ENCODE measurements at regions not wholly inside any gene's neighbourhood (a gene's known extent, or its start where the extent isn't known, plus 50 kb on each side); places are given as distances from the start of the nearest gene placed in this dataset.

DNA sequence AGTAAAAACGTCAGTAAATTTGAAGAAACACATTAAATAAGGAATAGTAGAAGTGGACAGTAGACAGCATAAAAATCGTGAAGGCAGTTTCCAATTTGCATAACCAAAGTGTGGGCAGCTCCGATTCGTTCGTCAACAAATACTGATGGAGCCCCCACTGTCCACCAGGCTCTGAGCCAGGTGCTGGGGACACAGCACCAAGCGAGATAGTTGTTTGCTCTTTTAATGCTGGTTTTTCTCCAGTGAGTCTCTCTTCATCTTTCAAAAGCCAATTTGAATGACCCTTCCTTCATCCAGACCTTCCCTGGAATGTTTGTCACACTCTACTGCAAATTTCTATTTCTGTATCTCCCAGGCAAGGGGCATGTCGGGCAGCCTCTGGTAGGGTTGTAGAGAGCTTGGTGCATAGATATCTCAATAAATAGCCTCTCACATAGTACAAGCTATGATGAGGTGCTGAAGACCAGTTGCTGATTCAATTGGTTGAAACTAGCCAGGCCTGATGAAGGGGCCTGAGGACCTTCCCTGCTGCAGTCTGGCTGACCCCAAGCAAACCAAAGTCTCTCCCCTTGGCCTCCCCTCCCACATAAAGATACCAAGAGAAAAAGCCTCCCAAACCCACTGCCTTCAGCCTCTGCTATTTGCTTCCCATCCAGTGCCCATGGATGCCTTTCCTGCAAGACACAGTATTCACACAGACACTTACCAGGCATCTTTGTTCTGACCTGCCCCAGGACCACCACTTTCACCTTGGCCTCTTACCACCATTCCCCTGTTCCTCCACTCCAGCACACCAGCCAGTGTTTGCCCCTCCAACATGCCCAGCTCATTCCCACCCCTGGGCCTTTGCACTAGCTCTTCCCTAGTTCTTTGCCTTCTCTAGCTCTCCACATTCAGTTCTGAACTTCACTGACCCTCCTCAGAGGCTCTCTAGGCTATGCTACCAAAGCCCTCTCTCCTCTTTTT, 125.2 kb downstream of the CEBPB start:
- no peak for DNase-seq

DNA sequence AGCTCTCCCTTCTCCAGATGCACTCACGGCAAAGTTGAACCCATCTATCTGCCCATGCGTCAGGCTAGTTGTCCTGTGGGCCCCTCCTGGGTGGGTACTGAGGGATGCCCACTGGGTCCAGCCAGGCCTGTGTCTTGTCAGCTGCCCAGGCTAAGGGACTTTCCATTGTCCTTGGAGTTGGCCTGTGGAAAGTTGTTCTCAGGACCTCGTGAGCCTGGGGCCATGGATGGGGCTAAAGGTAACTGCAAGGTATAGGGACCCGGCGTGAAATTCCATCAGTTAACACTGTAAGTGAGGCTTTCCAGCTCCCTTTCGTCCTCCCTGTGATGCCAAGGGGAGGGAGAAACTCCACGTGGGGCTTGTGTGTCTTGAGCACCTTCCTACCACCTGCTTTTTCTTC, 126.5 kb downstream of the CEBPB start:
- no peak for DNase-seq

DNA sequence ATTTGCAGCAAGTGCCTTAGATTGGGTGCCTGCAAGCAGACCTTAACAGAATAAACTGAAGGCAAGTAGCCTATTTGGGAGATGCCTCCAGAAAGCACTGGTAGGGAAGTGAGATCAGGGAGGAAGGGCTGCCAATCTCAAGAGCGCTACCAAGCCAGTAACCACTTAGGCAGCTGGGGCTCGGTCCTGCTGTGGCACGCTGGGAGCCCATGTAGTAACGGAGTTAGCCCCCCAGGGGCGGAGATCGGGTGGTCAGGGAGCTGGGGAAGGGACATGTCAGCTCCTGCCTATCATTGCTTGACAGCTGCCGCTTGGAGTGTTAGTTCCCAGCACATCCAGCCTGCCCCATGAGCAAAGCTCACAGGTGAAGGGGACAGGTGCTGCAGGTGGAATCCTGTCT, 127.0 kb downstream of the CEBPB start:
- DNase-seq, result no peak

DNA sequence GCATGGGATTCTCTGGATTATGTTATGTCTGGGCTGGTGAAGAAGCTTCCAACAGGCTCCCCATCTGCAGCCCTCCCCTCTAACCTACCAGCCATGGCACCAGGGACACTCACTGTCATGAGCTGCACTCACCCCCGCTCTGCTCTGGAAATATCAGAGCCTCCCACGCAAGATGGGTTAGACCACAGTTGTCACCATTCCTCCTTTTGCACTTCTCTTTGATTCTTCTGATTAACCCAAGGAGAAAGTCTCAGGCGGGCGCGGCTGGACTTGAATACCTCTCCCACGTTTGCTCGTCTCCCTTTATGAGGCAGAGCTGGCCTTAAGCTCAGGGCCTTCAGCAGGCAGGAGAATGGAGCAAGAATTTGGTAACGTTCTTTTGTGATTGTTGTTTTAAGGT, 128.1 kb downstream of the CEBPB start:
- no peak for DNase-seq

DNA sequence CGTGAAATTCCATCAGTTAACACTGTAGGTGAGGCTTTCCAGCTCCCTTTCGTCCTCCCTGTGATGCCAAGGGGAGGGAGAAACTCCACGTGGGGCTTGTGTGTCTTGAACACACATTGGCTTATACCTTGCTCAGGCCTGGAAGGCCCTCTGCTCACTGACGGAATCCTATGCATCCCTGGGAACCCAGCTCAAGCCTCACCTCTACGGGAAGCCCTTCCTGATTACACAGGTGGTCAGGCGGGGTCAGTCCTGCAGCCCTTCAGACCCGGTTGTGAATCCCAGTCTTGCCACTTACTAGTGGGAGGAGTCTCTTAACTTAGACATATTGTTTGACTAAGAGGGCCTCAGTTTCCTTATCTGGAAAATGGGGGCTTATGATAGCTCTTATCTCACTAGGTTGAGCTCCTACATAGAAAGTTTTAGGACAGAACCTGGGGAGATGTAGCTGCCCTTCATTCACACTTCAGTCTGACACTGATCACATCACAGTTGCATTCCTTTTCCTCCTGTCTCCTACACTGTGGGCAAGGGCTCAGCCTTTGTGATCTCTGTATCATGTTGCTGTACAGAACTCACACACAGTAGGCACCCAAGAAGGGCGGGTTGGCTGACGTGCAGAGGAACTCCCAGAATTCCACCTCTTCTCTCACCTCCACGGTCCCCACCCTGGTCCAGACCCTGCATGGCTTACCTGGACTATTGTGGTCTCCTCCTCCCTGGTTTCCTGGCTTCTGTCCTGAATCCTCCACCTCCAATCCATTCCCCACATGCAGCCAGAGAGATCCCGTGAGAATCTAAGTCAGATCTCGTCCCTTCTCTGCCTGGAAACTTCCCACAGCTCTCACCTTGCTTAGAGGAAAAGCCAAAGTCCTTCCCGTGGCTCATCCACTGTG, 129.6 kb downstream of the CEBPB start:
- DNase-seq, result no peak

- no peak for DNase-seq
Observed at GRCh38 chr20:50320901-50321796, 130.5 kb downstream of the CEBPB start.

- DNase-seq, result no peak
Observed at GRCh38 chr20:50321797-50322480, 131.3 kb downstream of the CEBPB start.

DNA sequence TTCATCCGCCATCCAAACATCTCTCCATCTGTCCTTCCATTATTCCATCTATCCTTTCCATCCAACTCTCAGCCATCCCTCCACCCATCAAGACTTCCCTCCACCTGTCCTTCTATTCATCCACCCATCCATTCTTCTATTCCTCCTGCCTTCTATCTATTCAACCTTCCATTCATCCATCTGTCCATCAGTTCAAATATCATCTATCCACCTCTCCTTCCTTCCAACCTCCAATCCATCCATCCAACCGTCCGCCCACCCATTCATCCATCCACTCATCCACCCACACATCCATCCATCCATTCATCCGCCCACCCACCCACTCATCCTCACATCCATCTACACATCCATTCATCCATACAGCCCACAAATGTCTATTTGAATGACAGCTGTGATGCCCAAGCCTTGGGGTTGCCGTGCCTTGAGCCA, 132.1 kb downstream of the CEBPB start:
- DNase-seq, result no peak

GRCh38 chr20:50323209-50323608, 132.6 kb downstream of the CEBPB start:
- no peak for DNase-seq

GRCh38 chr20:50323777-50324775, 133.4 kb downstream of the CEBPB start:
- DNase-seq, result no peak

GRCh38 chr20:50325215-50325614, 134.6 kb downstream of the CEBPB start:
- DNase-seq, result no peak

DNA sequence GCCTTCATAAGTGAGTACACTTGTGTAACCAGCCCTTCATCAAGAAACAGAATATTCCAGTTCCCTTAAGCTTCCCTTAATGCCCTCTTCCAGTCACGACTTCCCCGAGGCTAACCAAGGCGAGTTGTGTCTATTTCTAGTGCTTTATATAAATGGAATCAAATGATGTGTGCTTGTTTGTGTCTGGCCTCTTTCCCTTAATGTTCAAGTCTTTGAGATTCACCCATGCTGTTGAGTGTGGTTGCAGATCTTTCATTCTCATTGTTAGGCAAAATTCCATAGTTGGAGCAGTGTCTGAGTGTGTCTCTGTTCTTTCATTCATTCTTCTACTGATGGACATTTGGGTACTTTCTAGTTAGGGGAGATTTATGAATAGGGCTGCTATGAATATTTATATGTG, 135.0 kb downstream of the CEBPB start:
- DNase-seq, result no peak

GRCh38 chr20:50327666-50328065, 137.0 kb downstream of the CEBPB start:
- no peak for DNase-seq

DNA sequence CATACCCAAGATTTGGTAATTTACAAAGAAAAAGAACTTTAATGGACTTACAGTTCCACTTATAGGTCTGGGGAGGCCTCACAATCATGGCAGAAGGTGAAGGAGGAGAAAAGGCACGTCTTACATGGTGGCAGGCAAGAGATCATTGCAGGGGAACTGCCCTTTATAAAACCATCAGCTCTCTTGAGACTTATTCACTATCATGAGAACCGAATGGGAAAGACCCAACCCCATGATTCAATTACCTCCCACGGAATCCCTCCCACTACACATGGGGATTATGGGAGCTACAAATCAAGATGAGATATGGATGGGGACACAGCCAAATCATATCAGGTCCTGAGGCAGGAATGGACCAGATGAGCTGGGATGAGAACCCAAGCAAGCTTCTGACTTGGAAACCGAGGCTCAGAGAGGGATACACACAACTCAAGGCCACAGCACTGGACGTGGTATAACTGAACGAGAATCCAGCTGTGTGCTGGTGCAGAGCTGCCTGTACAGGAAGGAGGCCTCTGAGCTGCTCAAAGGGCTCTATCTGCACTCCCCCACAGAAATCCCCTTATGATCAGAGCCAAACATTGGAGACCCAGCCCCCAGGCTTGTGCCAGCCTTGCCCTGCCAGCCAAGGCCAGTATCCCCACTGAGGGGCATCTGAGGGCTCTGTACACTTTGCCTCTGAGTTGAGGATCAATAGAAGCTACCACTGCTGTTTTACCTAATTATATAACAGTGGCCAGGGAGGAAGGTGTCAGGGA, 137.8 kb downstream of the CEBPB start:
- DNase-seq, result no peak

- DNase-seq, result no peak
Observed at GRCh38 chr20:50328996-50329898, 138.6 kb downstream of the CEBPB start.

DNA sequence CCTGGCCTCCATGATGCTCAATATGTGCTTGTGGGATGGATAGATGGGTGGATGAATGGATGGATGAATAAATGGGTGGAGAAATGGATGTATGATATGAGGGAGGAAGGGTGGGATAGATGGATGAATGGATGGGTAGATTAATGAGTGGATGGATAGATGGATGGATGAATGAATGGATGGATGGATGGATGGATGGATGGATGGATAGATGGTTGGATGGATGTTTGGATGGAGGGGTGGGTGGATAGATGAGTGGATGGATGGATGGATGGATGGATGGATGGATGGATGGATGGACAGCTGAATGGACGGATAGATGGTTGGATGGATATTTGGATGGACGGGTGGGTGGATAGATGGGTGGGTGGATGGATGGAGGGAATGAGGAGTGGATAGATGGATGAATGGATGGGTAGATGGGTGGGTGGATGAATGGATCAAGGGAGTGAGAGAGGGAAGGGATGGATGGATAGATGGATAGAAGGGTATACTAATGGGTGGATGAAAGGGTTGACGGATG, 139.4 kb downstream of the CEBPB start:
- DNase-seq, result no peak

DNA sequence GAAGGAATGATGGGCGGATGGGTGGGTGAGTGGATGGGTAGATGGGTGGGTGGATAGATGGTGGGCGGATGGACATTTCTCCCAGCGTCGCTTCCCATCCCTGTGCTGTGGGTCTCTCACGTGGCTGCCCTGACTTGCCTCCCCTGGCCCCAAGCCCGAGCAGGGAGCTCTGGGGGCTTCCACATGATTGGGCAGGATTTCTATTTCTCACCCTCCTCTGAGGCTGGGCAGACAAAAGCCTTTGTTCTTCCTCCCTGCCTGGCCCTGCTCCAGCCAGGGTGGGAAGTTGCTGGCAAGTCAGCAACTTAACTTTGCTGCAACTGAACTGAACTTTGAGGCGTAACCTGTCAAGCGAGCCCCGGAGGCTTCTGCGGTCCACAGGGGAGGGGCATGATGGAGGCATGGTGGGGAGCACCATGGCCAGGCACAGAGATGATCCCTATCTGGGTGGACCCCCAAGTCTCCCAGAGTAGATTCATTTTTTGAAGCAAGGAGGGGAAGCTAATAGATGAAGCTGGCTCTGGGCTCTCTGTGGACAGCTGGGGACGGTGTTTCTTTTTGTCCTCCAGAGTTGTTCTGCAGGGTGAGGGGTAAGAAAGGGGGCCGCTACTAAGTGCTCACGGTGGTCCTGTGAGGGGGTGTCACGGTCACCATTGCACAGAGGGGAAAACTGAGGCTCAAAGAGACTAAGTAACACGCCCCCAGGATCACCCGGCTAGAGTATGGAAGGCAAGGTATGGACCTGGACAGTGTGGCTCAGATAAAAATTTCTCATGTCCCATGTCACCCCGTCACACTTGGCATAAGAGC, 140.1 kb downstream of the CEBPB start:
- DNase-seq, result no peak

Measured in CD4-positive, alpha-beta T cell treated with Interleukin-17A for 1 hour (primary cell).